Superior temporal gyrus (tissue), 1 donor: ENCODE measurements at regions not wholly inside any gene's neighbourhood (a gene's known extent, or its start where the extent isn't known, plus 50 kb on each side); places are given as distances from the start of the nearest gene placed in this dataset.

ENCODE experiments used
- DNase-seq: peaks from one replicate; pipeline ENCODE4 v3.0.0-alpha.2; 2016; ENCODE audit errors: extremely low spot score

DNA sequence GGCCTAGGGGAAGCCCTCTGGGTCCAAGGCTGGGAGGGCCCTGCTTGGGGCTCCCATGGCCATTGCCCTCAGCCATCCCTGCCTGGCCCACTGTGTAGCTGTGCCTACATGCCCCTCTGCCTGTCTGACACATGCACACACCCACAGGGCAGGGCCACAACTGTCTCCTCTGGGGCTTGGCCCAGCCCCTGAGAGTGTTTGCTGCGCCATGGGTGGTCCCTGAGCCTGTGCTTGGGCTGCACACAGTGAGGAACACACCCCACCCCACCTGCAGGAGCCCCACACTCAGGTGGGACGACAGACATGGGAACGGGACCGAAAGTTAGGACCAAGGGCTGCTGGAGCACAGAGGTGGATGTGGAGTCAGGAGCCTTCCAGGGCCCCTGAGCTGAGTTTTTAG, 489.5 kb downstream of the TBC1D22A start:
- no peak for DNase-seq

DNA sequence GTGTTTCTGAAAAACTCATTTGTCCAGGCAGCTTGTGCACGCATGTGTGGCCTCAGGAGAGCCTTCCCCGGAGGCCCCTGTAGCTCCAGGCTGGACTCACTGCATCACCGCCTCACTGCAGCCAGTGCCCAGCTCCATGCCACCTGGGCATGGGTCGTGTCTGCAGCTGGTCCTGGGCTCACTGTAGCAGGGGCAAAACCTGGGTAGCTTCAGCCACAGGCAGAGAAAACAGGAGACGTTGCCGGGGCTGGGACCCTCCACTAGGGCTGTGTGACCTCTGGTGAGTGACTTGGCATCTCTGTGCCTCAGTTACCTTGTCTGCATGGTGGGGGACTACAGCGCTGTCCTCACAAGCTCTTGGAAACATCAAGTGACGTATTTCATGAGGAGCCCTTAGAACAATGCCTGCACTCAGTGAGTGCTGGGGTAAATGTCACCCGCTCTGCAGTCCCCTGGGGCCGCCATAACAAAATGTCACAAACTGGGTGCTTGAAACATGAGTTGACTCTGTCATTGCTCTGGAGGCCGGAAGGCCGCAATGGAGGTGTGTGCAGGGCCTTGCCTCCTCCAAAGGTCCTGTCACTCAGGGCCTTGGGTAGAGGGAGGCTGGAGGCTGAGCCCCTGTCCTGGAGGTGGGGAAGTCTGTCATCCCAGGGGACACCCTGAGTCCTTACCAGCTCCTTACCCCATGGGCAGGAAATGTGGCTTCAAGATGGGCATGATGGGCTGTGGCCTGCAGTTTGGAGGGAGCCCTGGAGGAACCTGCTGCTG, 488.7 kb downstream of the TBC1D22A start:
- no peak for DNase-seq

DNA sequence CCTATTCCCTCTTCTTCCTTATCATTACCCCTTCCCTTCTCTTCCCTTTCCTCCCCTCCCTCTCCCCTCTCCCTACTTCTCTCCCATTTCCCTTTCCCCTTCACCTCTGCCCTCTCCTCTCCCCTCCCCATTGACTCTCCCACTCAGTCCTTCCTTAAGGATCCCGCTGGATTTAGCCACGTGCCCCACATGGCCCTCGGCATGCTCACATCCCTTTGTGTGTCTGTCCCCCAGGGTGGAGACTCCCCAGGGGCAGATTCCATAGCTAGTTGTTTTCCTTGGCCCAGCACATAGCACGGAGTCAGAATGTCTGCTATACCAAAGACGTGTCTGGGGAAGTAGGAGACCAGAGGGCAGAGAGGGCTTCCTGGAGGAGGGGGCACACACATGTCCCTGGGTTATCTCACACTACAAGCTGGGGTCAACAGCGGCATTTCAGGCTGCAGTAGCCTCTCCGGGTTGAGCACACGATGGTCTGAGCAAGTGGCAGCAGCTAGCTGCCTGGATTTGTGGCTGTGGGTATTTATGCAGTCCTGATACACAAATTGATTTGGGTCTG, 487.0 kb downstream of the TBC1D22A start:
- DNase-seq = no peak

DNA sequence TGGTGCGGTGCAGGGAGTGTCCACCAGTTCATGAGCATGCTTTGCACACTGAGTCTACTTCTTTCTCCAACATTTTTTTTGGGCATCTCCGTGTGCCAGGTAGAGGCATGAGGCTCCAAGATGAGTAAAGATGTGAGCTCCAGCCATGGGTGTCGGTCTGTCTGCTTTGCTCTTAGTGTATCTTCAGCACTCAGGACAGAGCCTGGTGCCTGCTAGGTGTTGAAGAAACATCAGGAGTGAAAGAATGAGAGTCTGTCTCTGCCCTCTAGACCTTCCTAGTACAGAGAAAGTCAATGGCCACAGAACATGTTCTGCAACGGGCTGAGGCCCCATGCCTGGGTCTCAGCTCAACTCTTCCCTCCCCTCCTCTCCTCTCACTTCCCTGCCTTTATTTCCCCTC, 486.5 kb downstream of the TBC1D22A start:
- no peak for DNase-seq

DNA sequence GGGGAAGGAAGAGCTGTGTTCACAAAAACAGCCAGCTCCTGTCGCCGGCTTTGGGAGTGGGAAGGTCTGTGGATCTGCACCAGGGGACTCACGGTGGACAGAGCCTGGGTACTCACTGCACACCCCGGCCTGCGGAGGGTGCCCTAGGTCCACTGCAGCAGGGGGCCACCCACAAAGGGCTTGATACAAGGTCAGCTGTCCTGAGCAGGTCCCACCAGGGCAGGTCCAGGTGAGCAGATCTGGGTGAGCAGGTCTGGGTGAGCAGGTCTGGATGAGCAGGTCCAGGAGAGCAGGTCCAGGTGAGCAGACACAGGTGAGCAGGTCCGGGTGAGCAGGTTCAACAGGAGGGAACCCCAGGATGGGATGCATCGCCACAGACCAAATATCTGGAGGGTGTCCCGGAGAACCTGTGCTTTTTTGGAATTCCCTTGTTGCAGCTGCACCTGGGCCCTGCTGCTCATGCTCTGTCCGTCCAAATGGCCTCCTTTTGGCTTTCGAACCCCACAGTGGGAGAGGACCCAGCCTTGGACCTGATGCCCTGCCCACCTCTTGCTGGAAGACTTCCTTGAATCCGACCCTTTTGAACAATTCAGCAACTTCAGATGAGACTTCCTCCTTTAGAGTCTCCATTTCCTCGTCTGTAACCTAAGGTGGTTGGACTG, 485.3 kb downstream of the TBC1D22A start:
- DNase-seq = no peak

DNA sequence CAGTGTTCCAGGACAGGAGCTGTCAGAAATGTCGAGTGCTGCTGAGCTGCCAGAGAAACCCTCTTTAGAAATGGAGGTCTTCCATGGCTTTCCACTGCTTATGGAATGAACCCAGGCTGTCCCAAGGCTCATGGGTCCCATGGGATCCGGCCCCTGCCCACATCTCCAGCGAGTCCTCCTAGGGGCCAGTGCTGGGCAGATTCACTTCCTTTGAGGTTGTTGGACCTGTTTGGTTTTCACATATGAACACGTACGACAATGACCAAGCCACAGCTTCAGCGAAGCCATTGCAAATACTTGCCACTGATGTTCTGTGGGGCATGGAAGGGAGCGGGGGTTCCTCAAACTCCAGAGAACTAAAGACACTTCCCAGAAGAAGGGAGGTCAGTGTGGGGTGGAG, 483.3 kb downstream of the TBC1D22A start:
- DNase-seq = no peak

DNA sequence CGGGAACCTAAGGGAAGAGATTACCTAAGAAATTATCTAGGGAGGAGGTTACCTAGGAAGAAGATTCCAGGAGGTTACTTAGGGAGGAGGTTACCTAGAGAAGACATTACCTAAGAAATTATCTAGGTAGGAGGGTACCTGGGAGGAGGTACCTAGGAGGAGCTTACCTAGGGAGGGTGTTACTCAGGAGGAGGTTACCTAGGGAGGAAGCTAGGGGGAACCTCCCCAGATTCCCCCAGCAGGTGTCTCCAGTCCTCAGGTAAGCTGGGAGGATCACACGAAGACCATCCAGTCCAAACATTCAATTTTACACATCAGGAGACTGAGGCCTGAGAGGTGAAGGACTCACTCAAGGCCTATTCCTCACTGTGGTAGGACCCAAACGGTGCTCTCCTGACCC, 482.8 kb downstream of the TBC1D22A start:
- DNase-seq = no peak

DNA sequence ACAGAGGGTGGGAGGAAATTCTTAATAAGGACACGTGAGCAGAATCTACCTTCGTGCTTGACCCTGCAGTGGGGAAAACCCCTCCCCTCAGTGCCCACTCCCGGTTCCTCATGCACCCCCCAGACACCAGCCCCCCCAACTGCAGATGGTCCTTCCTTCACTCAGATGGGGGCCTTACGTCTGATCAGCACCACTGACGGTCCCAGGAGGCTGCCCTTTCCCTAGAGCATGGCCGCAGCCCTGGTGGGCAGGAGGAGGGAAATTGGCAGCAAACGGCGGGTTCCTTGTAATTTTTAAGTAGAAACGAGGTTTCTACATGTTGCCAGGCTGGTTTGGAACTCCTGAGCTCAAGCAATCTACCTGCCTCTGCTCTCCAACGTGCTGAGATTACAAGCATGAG, 477.7 kb downstream of the TBC1D22A start:
- no peak for DNase-seq

DNA sequence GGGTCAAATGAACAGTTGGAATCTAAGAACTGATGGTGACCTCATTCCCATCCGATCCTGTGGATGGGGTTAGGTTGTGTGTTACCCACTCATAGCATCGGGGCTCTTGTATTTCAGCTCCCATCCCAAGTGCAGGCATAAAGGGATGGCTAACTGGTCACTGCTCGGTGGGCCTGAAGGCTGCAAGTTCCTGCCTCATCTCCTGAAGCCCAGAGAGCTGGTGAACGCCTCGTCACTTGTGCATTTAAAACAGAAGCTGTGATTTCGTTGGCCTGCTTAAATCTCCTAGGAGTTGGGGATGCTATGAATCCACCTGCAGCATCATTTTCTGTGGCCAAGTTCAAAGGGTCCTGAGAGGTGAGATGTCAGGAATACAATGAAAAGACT, 477.0 kb downstream of the TBC1D22A start:
- no peak for DNase-seq

DNA sequence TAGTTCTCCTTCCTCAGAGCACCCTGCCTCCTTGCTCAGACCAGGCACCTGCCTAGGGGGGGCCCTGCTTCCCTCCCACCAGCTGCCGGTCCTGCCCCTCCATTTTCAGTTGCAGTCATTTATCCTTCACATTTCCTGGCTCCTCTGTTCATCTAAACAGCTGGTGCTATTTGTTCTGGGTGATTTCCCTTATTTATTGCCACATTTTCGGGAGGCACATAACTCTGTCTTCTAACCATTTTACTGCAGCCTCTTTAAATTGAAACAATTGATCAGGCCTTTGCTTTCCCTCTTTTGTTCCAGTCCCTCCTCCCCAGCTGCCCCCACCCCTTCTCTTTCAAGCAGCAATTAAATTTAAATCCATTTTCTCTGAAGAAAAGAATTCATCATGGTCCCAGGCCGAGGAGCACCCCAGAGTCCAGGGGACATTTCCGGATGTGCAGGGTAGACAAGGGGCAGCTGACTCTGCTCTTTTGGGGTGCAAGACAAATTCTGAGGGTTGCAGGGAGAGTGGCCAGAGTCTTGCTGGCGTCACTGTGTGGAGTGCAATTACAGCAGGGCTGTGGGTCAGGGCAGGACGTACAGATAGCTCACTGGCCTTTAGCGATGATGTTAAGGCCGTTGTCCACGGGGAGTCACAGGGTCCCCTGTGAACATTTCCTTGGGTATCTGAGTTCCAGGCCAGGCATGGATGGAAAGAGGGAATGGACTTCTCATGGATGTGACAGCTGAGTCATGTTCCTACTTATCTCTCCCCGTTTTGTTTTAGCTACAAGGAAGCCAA, 476.4 kb downstream of the TBC1D22A start:
- no peak for DNase-seq

DNA sequence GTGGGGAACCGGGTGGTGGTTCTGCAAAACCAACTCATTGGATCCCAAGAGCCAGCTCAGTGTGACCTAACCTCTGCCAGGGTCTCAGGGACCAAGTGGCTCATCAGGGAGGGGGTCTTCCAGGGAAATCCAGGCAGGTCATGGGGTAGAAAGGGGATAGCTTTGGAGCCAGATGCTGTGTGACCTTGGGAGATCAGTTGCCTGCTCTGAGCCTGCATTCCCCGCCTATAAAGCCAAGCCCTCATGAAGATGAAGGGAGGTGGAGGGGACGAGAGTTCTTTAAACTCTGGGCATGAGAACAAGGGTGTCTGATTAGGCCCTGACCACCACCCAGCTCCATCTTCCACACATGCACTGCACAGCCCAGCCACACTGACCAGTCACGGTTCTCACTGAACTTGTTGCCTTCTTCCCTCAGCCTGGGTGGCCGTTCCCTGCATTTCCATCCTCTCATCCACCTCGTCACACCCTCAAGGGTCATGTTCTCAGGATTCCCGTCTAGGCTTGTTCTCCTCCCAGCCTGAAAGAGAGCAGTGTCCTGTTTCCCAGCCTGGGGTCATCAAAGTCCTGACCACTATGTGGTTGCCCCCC, 475.5 kb downstream of the TBC1D22A start:
- no peak for DNase-seq

DNA sequence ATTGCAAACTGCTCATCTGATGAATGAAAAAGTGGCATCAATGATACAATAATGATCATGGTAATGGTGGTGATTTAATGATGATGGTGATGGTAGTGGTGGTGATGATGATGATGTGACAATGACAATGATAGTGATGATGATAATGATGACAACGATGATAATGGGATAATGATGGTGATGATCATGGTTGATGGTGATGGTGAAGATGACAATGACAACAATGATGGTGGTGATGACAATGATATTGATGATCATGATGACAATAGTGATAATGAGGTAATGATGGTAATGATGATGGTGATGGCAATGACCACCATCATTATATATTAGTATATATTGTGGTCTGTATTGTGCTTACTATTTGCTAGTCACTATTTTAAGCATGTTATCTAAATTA, 474.3 kb downstream of the TBC1D22A start:
- DNase-seq = no peak

DNA sequence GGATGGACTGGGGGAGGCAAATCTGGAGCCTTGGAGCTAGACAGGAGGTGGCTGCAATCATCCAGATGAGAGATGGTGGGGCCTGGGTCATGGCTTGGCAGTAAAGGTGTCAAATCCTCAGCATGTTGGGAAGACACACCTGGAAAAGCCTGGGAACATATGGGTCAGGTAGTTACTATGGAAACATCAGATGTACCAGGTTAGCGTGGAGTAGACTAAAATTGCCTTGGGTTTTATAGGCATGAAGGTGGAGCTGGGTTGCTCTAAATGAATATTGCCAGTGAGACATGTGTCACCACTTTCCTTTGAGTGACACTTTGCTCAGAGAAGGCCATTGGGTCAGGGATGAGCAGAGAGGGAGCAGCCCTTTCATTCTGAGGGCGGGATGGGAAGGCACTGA, 473.7 kb downstream of the TBC1D22A start:
- DNase-seq = no peak

DNA sequence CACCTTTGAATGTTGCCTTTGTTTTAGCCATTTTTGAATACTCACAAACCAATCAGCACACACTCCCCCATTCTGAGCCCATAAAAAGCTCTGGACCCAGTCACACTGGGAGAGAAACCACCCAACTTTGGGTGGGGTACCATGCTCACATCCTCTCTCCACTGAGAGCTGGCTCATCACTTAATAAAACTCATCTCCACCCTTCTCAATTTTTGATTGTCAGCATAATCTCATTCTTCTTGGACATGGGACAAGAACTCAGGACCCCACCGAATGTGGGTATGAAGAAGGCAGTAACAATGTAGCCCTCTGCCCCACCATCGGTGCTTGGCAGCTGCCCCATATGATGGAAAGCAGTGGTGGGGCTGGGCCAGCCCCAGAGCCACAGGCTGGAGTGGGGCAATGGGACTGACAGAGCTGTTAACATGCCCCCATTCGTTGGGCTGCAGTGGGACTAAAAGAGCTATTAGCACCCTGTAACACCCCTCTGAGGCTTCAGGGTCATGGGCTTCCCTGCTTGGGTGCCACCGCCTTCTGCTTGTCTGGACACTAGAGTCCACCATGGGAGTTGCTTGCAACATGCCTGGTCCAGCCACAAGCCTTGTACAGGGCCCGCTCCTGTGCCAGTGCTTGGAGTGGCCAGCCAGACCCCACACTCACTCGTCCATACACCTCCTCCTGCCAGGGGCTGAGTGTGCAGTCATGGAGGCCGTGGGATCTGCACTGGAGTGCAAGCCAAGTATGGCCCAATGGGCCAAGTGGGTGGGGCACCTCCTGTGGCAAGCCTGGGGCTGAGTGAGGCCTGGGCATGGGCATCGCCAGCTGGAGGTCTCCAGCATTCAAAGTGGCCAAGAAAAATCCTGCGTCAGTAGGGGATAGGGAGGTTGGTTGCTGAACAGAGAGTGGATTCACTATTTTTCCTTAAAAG, 471.1 kb downstream of the TBC1D22A start:
- DNase-seq = no peak

DNA sequence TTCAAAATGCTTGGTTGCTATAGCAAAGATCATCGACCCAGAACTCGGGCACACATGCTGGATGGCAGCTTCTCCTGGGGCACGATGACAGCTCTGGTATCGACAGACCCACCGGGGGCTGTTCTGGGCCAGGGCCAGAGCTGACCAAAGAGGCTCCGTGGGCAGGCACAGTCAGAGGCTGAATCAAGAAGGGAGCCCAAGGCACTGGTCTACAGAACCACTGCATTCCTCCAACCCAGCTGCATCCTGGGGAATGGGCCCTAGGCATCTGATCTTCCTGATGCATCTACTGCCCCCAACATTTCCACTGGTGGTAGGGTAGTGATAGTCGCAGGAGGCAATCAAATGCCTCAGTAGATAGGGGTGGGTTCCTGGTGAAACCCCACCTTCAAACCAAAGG, 470.3 kb downstream of the TBC1D22A start:
- DNase-seq = no peak

DNA sequence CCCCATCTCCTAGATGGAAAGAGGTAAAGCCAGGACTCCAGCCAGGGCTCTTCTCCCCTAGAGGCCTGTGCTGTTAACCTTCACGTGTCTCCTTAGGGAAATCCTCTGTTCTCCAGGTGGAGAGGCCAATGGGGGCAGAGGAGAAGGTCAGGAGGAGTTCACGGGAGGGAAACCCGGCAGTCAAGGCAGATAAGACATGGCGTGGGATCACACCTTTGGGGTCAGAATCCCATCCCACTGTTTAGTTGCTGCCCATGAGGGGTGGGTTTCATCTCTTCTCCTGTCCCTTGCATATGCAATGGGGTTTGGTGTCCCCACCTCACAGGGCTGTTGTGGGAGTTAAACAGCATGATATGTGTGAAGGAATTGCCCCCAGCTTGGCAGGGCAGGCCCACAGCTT, 469.7 kb downstream of the TBC1D22A start:
- DNase-seq = no peak

DNA sequence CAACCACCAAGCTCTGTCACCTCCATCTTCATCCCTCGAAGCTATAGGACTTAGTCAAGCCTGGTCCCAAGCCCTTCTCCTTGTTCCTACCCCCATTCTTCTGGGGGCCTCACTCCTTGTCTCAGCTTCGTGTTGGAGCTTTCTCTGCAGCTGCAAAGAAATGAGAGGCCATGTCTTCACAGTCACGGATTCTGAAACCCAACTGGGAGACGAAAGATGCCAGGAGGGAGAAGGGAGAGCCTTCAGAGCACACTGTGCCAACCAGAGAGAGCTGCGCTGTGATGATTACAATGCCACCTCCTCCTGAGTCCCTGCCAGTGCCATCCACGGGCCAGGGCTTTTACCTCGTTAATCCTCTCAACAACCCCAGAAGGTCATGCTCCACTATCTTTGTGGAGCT, 469.3 kb downstream of the TBC1D22A start:
- no peak for DNase-seq

DNA sequence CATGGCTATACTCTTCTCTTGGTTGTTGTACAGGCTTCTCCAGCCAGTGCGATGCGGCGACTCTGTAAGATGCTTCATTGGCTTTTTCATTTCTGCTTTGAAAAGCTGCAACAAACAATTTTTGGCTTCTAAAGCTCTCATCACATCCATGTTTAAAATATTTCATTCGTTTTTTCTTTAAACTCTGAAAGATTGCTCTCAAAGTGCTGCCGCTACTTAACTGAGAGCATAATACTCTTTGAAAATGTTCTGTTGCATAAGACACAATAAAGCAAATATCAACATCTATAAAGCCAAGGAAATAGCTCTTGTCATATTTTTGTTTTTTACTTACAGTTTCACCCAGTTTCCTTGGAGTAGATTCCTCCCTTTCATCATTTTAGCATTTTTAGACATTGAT, 468.3 kb downstream of the TBC1D22A start:
- DNase-seq = no peak

DNA sequence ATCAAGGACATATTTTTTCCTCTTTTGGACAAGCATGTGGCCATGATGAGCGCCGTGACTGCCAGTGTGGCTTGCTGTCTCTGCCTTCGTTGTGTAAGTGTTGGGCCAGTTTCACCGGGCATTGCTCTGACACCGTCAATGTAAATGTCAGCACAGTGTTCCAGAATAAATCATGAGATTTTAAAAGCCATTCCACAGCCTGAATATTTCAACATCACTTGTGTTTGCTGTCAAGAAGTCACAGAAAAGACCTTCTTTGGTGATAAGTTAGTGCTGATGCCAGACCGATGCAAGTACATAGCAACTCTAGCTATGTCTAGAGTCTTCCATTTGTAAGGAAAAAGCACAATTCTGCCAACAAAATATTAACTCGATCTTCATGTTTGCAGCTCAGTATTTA, 467.8 kb downstream of the TBC1D22A start:
- DNase-seq = no peak

DNA sequence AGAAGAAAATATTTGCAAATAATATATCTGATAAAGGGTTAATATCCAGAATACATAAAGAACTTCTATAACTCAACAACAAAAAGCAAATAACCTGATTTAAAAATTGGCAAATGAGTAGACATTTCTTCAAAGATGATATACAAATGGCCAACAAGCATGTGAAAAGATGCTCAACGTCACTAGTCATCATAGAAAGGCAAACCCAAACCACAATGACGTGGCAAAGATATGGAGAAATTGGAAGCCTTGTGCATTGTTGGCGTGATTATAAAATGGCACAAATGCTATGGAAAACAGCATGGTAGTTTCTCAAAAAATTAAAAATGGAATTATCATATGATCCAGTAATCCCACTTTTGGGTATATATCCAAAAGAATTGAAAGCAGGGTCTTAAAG, 466.3 kb downstream of the TBC1D22A start:
- DNase-seq = no peak
